ENCODE measurements at regions not wholly inside any gene's neighbourhood (a gene's known extent, or its start where the extent isn't known, plus 50 kb on each side); places are given as distances from the start of the nearest gene placed in this dataset.

GRCh38 chr3:5442786-5443138 lies 255.3 kb downstream of the EDEM1 start:
- DNase-seq (no peak), ATAC-seq (no peak)
- no peaks in the 10 kb centered on the region for H3K4me1 ChIP-seq
- H3K27ac ChIP-seq, result no peak overlapping the region
- no peak overlapping the region for H3K4me3 ChIP-seq
- no peaks in the 10 kb centered on the region for H3K27me3 ChIP-seq (ENCODE audit: low read depth)
- peaks cover 8% of the 10 kb centered on the region for H3K9me3 ChIP-seq
- intact Hi-C loops (cut with DNase I), result no loop called here
- TF ChIP-seq, protein P1, sequence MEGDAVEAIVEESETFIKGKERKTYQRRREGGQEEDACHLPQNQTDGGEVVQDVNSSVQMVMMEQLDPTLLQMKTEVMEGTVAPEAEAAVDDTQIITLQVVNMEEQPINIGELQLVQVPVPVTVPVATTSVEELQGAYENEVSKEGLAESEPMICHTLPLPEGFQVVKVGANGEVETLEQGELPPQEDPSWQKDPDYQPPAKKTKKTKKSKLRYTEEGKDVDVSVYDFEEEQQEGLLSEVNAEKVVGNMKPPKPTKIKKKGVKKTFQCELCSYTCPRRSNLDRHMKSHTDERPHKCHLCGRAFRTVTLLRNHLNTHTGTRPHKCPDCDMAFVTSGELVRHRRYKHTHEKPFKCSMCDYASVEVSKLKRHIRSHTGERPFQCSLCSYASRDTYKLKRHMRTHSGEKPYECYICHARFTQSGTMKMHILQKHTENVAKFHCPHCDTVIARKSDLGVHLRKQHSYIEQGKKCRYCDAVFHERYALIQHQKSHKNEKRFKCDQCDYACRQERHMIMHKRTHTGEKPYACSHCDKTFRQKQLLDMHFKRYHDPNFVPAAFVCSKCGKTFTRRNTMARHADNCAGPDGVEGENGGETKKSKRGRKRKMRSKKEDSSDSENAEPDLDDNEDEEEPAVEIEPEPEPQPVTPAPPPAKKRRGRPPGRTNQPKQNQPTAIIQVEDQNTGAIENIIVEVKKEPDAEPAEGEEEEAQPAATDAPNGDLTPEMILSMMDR (IDR thresholded peaks at IDR 0.05), result no peak
- no peaks in the 10 kb centered on the region for H3K36me3 ChIP-seq

GRCh38 chr3:5444253-5444652 lies 256.7 kb downstream of the EDEM1 start:
- TF ChIP-seq, protein P1 (IDR thresholded peaks at IDR 0.05), result no peak
- no peaks in the 10 kb centered on the region for H3K27me3 ChIP-seq (ENCODE audit: low read depth)
- H3K9me3 ChIP-seq, result peaks cover 8% of the 10 kb centered on the region
- no peaks in the 10 kb centered on the region for H3K4me1 ChIP-seq
- H3K4me3 ChIP-seq, result no peak overlapping the region
- ATAC-seq, result no peak
- DNase-seq, result no peak
- no peak overlapping the region for H3K27ac ChIP-seq
- no peaks in the 10 kb centered on the region for H3K36me3 ChIP-seq
- intact Hi-C loops (cut with DNase I), result no loop called here

GRCh38 chr3:5445676-5446201 lies 258.2 kb downstream of the EDEM1 start:
- no peaks in the 10 kb centered on the region for H3K4me1 ChIP-seq
- intact Hi-C loops (cut with DNase I), result no loop called here
- H3K27me3 ChIP-seq (ENCODE audit: low read depth), result no peaks in the 10 kb centered on the region
- H3K36me3 ChIP-seq, result no peaks in the 10 kb centered on the region
- TF ChIP-seq, protein P1 (IDR thresholded peaks at IDR 0.05), result no peak
- no peak overlapping the region for H3K27ac ChIP-seq
- ATAC-seq (no peak), DNase-seq (no peak)
- H3K4me3 ChIP-seq, result no peak overlapping the region
- H3K9me3 ChIP-seq, result peaks cover 8% of the 10 kb centered on the region

DNA sequence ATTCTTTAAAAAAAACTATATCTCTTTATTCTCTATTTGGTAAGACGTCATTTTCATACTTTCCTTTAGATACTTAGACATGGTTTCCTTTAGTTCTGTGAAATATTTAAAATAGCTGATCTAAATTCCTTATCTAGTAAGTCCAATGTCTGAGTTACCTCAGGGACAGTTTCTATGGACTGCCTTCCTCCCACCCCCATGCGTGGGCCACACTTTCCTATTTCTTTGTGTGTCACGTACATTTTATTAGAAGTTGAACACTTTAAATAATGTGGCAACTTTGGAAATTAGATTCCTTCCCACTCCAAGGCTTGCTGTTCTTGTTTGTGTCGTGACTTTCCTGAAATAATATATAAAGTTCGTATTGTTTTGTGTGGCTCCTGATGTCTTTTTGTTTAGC lies 260.7 kb downstream of the EDEM1 start:
- Histone ChIP-seq H3K4me1 (no peaks in the 10 kb centered on the region), H3K36me3 (no peaks in the 10 kb centered on the region), H3K27ac (no peak overlapping the region), H3K27me3 (ENCODE audit: low read depth) (no peaks in the 10 kb centered on the region), H3K9me3 (peaks cover 8% of the 10 kb centered on the region), H3K4me3 (no peak overlapping the region)
- TF ChIP-seq, protein P1 (IDR thresholded peaks at IDR 0.05), result no peak
- ATAC-seq (no peak), DNase-seq (no peak)
- intact Hi-C loops (cut with DNase I), result no loop called here

GRCh38 chr3:5448816-5449215 lies 261.3 kb downstream of the EDEM1 start:
- TF ChIP-seq, protein P1 (IDR thresholded peaks at IDR 0.05), result no peak
- no peak for DNase-seq
- H3K4me1 ChIP-seq, result no peaks in the 10 kb centered on the region
- no peaks in the 10 kb centered on the region for H3K27me3 ChIP-seq (ENCODE audit: low read depth)
- intact Hi-C loops (cut with DNase I), result no loop called here
- no peak for ATAC-seq
- no peak overlapping the region for H3K4me3 ChIP-seq
- no peak overlapping the region for H3K27ac ChIP-seq
- peaks cover 7% of the 10 kb centered on the region for H3K9me3 ChIP-seq
- no peaks in the 10 kb centered on the region for H3K36me3 ChIP-seq

DNA sequence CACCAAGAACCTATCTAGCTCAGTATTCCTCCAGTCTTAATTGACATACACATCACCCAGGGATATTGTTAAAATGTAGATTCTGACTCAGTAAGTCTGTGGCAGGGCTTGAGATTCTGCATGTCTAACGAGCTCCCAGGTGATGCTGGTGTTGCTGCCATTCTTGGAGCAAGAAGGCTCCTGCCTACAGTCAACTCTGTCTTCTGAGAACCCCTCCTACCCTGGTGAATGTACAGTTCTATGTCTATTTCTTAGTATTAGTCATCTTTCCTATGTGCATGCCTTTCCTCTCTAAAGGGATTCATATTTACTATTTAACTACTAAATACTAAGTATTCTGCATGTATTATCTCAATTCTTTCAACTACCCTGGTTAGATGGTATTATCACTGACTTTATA lies 268.7 kb downstream of the EDEM1 start:
- ATAC-seq, result no peak
- H3K36me3 ChIP-seq, result no peaks in the 10 kb centered on the region

More for the DNA sequence above, 268.7 kb downstream of the EDEM1 start:
- Histone ChIP-seq H3K4me3 (no peak overlapping the region), H3K9me3 (no peaks in the 10 kb centered on the region), H3K27ac (no peak overlapping the region), H3K4me1 (no peaks in the 10 kb centered on the region), H3K27me3 (ENCODE audit: low read depth) (no peaks in the 10 kb centered on the region)
- intact Hi-C loops (cut with DNase I), result no loop called here
- TF ChIP-seq, protein P1 (IDR thresholded peaks at IDR 0.05), result no peak
- no peak for DNase-seq
